ENCODE measurements at regions not wholly inside any gene's neighbourhood (a gene's known extent, or its start where the extent isn't known, plus 50 kb on each side); places are given as distances from the start of the nearest gene placed in this dataset.

- Histone ChIP-seq H3K27ac (ENCODE audit: low read depth, low read length) (no peak overlapping the region), H3K4me3 (ENCODE audit: low read length in 3 of 3) (no peak overlapping the region), H3K4me1 (ENCODE audit: control insufficient read depth in 3 of 3, insufficient read depth in 3 of 3, low read length in 3 of 3) (no peaks in the 10 kb centered on the region), H3K36me3 (ENCODE audit: control insufficient read depth in 3 of 3, insufficient read depth in 3 of 3, low read length in 3 of 3) (no peaks in the 10 kb centered on the region), H3K27me3 (ENCODE audit: control insufficient read depth in 3 of 3, insufficient read depth in 3 of 3, low read length in 3 of 3) (no peaks in the 10 kb centered on the region), H3K9me3 (ENCODE audit: control insufficient read depth in 3 of 3, low read length in 3 of 3) (no peaks in the 10 kb centered on the region), H3K9ac (ENCODE audit: low read depth in 1 of 3, low read length in 3 of 3) (no peak overlapping the region)
Measured at GRCh38 chr10:78424723-78425122, 391.1 kb downstream of the RPS24 start.

GRCh38 chr10:78426181-78426580 lies 392.5 kb downstream of the RPS24 start:
- Histone ChIP-seq H3K36me3 (ENCODE audit: control insufficient read depth in 3 of 3, insufficient read depth in 3 of 3, low read length in 3 of 3) (no peaks in the 10 kb centered on the region), H3K9me3 (ENCODE audit: control insufficient read depth in 3 of 3, low read length in 3 of 3) (no peaks in the 10 kb centered on the region), H3K4me1 (ENCODE audit: control insufficient read depth in 3 of 3, insufficient read depth in 3 of 3, low read length in 3 of 3) (no peaks in the 10 kb centered on the region), H3K9ac (ENCODE audit: low read depth in 1 of 3, low read length in 3 of 3) (no peak overlapping the region), H3K4me3 (ENCODE audit: low read length in 3 of 3) (no peak overlapping the region), H3K27ac (ENCODE audit: low read depth, low read length) (no peak overlapping the region), H3K27me3 (ENCODE audit: control insufficient read depth in 3 of 3, insufficient read depth in 3 of 3, low read length in 3 of 3) (no peaks in the 10 kb centered on the region)

- H3K9ac ChIP-seq (ENCODE audit: low read depth in 1 of 3, low read length in 3 of 3): no peak overlapping the region
- no peaks in the 10 kb centered on the region for H3K4me1 ChIP-seq (ENCODE audit: control insufficient read depth in 3 of 3, insufficient read depth in 3 of 3, low read length in 3 of 3)
- H3K27ac ChIP-seq (ENCODE audit: low read depth, low read length): no peak overlapping the region
- H3K9me3 ChIP-seq (ENCODE audit: control insufficient read depth in 3 of 3, low read length in 3 of 3): no peaks in the 10 kb centered on the region
- H3K36me3 ChIP-seq (ENCODE audit: control insufficient read depth in 3 of 3, insufficient read depth in 3 of 3, low read length in 3 of 3): no peaks in the 10 kb centered on the region
- H3K4me3 ChIP-seq (ENCODE audit: low read length in 3 of 3): no peak overlapping the region
- no peaks in the 10 kb centered on the region for H3K27me3 ChIP-seq (ENCODE audit: control insufficient read depth in 3 of 3, insufficient read depth in 3 of 3, low read length in 3 of 3)
Measured at GRCh38 chr10:78427497-78428031, 393.9 kb downstream of the RPS24 start.

GRCh38 chr10:78428579-78428978 lies 394.9 kb downstream of the RPS24 start:
- H3K27me3 ChIP-seq (ENCODE audit: control insufficient read depth in 3 of 3, insufficient read depth in 3 of 3, low read length in 3 of 3): no peaks in the 10 kb centered on the region
- no peak overlapping the region for H3K27ac ChIP-seq (ENCODE audit: low read depth, low read length)
- no peak overlapping the region for H3K9ac ChIP-seq (ENCODE audit: low read depth in 1 of 3, low read length in 3 of 3)
- H3K36me3 ChIP-seq (ENCODE audit: control insufficient read depth in 3 of 3, insufficient read depth in 3 of 3, low read length in 3 of 3): no peaks in the 10 kb centered on the region
- no peaks in the 10 kb centered on the region for H3K9me3 ChIP-seq (ENCODE audit: control insufficient read depth in 3 of 3, low read length in 3 of 3)
- no peak overlapping the region for H3K4me3 ChIP-seq (ENCODE audit: low read length in 3 of 3)
- peaks cover under 1 to 8% (median 7%) of the 10 kb centered on the region in 3 donors for H3K4me1 ChIP-seq (ENCODE audit: control insufficient read depth in 3 of 3, insufficient read depth in 3 of 3, low read length in 3 of 3)

- Histone ChIP-seq H3K4me1 (ENCODE audit: control insufficient read depth in 3 of 3, insufficient read depth in 3 of 3, low read length in 3 of 3) (peaks cover 15 to 21% (median 20%) of the 10 kb centered on the region in 3 donors), H3K9ac (ENCODE audit: low read depth in 1 of 3, low read length in 3 of 3) (no peak overlapping the region), H3K36me3 (ENCODE audit: control insufficient read depth in 3 of 3, insufficient read depth in 3 of 3, low read length in 3 of 3) (no peaks in the 10 kb centered on the region), H3K4me3 (ENCODE audit: low read length in 3 of 3) (no peak overlapping the region), H3K9me3 (ENCODE audit: control insufficient read depth in 3 of 3, low read length in 3 of 3) (no peaks in the 10 kb centered on the region), H3K27ac (ENCODE audit: low read depth, low read length) (no peak overlapping the region), H3K27me3 (ENCODE audit: control insufficient read depth in 3 of 3, insufficient read depth in 3 of 3, low read length in 3 of 3) (no peaks in the 10 kb centered on the region)
Measured at GRCh38 chr10:78429984-78430383, 396.3 kb downstream of the RPS24 start.

GRCh38 chr10:78432583-78432982 lies 398.9 kb downstream of the RPS24 start:
- no peak overlapping the region for H3K27ac ChIP-seq (ENCODE audit: low read depth, low read length)
- no peaks in the 10 kb centered on the region for H3K9me3 ChIP-seq (ENCODE audit: control insufficient read depth in 3 of 3, low read length in 3 of 3)
- H3K27me3 ChIP-seq (ENCODE audit: control insufficient read depth in 3 of 3, insufficient read depth in 3 of 3, low read length in 3 of 3): no peaks in the 10 kb centered on the region
- no peak overlapping the region for H3K4me3 ChIP-seq (ENCODE audit: low read length in 3 of 3)
- no peaks in the 10 kb centered on the region for H3K36me3 ChIP-seq (ENCODE audit: control insufficient read depth in 3 of 3, insufficient read depth in 3 of 3, low read length in 3 of 3)
- H3K9ac ChIP-seq (ENCODE audit: low read depth in 1 of 3, low read length in 3 of 3): no peak overlapping the region
- peaks cover 16 to 21% (median 20%) of the 10 kb centered on the region in 3 donors for H3K4me1 ChIP-seq (ENCODE audit: control insufficient read depth in 3 of 3, insufficient read depth in 3 of 3, low read length in 3 of 3)

- Histone ChIP-seq H3K4me1 (ENCODE audit: control insufficient read depth in 3 of 3, insufficient read depth in 3 of 3, low read length in 3 of 3) (peaks cover 16 to 21% (median 20%) of the 10 kb centered on the region in 3 donors), H3K4me3 (ENCODE audit: low read length in 3 of 3) (no peak overlapping the region), H3K9ac (ENCODE audit: low read depth in 1 of 3, low read length in 3 of 3) (no peak overlapping the region), H3K27me3 (ENCODE audit: control insufficient read depth in 3 of 3, insufficient read depth in 3 of 3, low read length in 3 of 3) (no peaks in the 10 kb centered on the region), H3K36me3 (ENCODE audit: control insufficient read depth in 3 of 3, insufficient read depth in 3 of 3, low read length in 3 of 3) (no peaks in the 10 kb centered on the region), H3K9me3 (ENCODE audit: control insufficient read depth in 3 of 3, low read length in 3 of 3) (no peaks in the 10 kb centered on the region), H3K27ac (ENCODE audit: low read depth, low read length) (no peak overlapping the region)
Measured at GRCh38 chr10:78433076-78433595, 399.5 kb downstream of the RPS24 start.

- Histone ChIP-seq H3K27me3 (ENCODE audit: control insufficient read depth in 3 of 3, insufficient read depth in 3 of 3, low read length in 3 of 3) (peaks cover 0 to 3% (median 0%) of the 10 kb centered on the region in 3 donors), H3K4me3 (ENCODE audit: low read length in 3 of 3) (peak overlapping the region in 1 of 3 donors; percentile 41)
Measured at GRCh38 chr10:78433766-78434535, 400.3 kb downstream of the RPS24 start.

GRCh38 chr10:78434886-78435285 lies 401.2 kb downstream of the RPS24 start:
- no peak overlapping the region for H3K27ac ChIP-seq (ENCODE audit: low read depth, low read length)
- no peaks in the 10 kb centered on the region for H3K36me3 ChIP-seq (ENCODE audit: control insufficient read depth in 3 of 3, insufficient read depth in 3 of 3, low read length in 3 of 3)
- no peaks in the 10 kb centered on the region for H3K9me3 ChIP-seq (ENCODE audit: control insufficient read depth in 3 of 3, low read length in 3 of 3)
- H3K9ac ChIP-seq (ENCODE audit: low read depth in 1 of 3, low read length in 3 of 3): no peak overlapping the region
- peaks cover 0 to 6% (median 0%) of the 10 kb centered on the region in 3 donors for H3K27me3 ChIP-seq (ENCODE audit: control insufficient read depth in 3 of 3, insufficient read depth in 3 of 3, low read length in 3 of 3)
- no peak overlapping the region for H3K4me3 ChIP-seq (ENCODE audit: low read length in 3 of 3)
- H3K4me1 ChIP-seq (ENCODE audit: control insufficient read depth in 3 of 3, insufficient read depth in 3 of 3, low read length in 3 of 3): peaks cover 16 to 21% (median 20%) of the 10 kb centered on the region in 3 donors

More at GRCh38 chr10:78433766-78434535, 400.3 kb downstream of the RPS24 start:
- H3K9me3 ChIP-seq (ENCODE audit: control insufficient read depth in 3 of 3, low read length in 3 of 3): no peaks in the 10 kb centered on the region
- H3K4me1 ChIP-seq (ENCODE audit: control insufficient read depth in 3 of 3, insufficient read depth in 3 of 3, low read length in 3 of 3): peaks cover 16 to 21% (median 20%) of the 10 kb centered on the region in 3 donors
- H3K9ac ChIP-seq (ENCODE audit: low read depth in 1 of 3, low read length in 3 of 3): peak overlapping the region in 2 of 3 donors; percentile 10 to 33
- H3K27ac ChIP-seq (ENCODE audit: low read depth, low read length): no peak overlapping the region
- no peaks in the 10 kb centered on the region for H3K36me3 ChIP-seq (ENCODE audit: control insufficient read depth in 3 of 3, insufficient read depth in 3 of 3, low read length in 3 of 3)
